ENCODE measurements at regions not wholly inside any gene's neighbourhood (a gene's known extent, or its start where the extent isn't known, plus 50 kb on each side); places are given as distances from the start of the nearest gene placed in this dataset.

DNA sequence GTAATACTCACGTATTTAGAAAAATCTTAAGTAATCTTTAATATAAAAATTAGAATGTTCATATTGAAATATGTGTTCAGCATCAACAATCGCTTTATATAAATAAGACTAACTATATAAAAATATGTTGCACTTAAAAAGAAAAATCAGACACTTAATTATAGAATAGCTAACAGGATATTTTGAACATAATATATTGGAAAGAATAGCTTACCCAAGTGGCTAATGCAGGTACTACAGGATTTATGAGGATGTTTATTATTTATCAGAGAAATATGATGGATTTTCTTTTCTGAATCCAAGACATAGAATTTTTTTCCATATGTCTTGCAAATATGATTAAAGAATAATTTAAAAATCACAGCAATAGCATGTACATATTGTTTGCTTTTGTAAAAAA lies 567.9 kb upstream of the GBE1 start:
- TF ChIP-seq EZH2 (IDR thresholded peaks at IDR 0.05), result no peak
- TF ChIP-seq POLR2AphosphoS5 (IDR thresholded peaks at IDR 0.05; ENCODE audit: borderline replicate concordance, low read depth, low read length), result no peak
- TF ChIP-seq FOXP2 (optimal IDR thresholded peaks at IDR 0.05; ENCODE audit: control extremely low read depth, extremely low read length, insufficient read depth), result no peak

Measured in SK-N-MC (cell line).